ENCODE measurements at regions not wholly inside any gene's neighbourhood (a gene's known extent, or its start where the extent isn't known, plus 50 kb on each side); places are given as distances from the start of the nearest gene placed in this dataset.

DNA sequence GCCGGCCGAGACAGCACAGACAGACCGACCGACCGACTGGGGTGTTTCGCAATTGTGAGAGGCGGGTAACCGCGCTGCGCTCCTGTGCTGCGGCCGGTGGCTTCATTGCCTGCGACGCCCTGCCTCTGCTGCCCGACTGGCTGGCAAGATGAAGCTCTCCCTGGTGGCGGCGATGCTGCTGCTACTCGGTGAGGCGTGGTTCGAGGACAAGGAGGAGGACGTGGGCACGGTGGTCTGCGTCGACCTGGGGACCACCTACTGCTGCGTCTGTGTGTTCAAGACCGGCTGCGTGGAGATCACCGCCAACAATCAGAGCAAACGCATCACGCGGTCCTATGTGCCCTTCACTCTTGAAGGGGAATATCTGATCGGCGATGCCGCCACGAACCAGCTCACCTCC, 565.7 kb upstream of the SMIM31 start:
- H3K27ac ChIP-seq (ENCODE audit: extremely low read depth, low read depth, low read length), result no peak overlapping the region
- ChIA-PET CTCF (no interaction called here), POLR2A (no interaction called here)
- H3K4me3 ChIP-seq (ENCODE audit: low read depth, low read length), result no peak overlapping the region
- no peaks in the 10 kb centered on the region for H3K36me3 ChIP-seq (ENCODE audit: control insufficient read depth in 2 of 2, insufficient read depth in 1 of 2, low read length in 2 of 2)
- H3K9me3 ChIP-seq (ENCODE audit: control insufficient read depth, insufficient read depth, low read depth, low read length), result no peaks in the 10 kb centered on the region
- no peaks in the 10 kb centered on the region for H3K4me1 ChIP-seq (ENCODE audit: control insufficient read depth, insufficient read depth, low read length)
- TF ChIP-seq ZXDB (tag by site-specific recombination; IDR thresholded peaks at IDR 0.05) (no peak), ZNF112 (tag by site-specific recombination; IDR thresholded peaks at IDR 0.05) (no peak), ZSCAN30 (tag by site-specific recombination; IDR thresholded peaks at IDR 0.05) (no peak), REPIN1 (tag by site-specific recombination; IDR thresholded peaks at IDR 0.05; ENCODE audit: low read depth) (no peak), ZNF426 (tag by site-specific recombination; IDR thresholded peaks at IDR 0.05) (no peak), ZNF184 (tag by site-specific recombination; IDR thresholded peaks at IDR 0.05) (no peak), HOXA7 (CRISPR knock-in tag; IDR thresholded peaks at IDR 0.05; ENCODE audit: borderline replicate concordance) (no peak), ZNF624 (tag by site-specific recombination; IDR thresholded peaks at IDR 0.05) (no peak), ZNF544 (tag by site-specific recombination; IDR thresholded peaks at IDR 0.05) (no peak), ZNF747 (tag by site-specific recombination; IDR thresholded peaks at IDR 0.05) (no peak)
- TF ChIP-seq, protein P1, sequence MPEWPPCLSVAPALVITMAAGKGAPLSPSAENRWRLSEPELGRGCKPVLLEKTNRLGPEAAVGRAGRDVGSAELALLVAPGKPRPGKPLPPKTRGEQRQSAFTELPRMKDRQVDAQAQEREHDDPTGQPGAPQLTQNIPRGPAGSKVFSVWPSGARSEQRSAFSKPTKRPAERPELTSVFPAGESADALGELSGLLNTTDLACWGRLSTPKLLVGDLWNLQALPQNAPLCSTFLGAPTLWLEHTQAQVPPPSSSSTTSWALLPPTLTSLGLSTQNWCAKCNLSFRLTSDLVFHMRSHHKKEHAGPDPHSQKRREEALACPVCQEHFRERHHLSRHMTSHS (tag by site-specific recombination; IDR thresholded peaks at IDR 0.05), result no peak
- TF ChIP-seq, protein P2, sequence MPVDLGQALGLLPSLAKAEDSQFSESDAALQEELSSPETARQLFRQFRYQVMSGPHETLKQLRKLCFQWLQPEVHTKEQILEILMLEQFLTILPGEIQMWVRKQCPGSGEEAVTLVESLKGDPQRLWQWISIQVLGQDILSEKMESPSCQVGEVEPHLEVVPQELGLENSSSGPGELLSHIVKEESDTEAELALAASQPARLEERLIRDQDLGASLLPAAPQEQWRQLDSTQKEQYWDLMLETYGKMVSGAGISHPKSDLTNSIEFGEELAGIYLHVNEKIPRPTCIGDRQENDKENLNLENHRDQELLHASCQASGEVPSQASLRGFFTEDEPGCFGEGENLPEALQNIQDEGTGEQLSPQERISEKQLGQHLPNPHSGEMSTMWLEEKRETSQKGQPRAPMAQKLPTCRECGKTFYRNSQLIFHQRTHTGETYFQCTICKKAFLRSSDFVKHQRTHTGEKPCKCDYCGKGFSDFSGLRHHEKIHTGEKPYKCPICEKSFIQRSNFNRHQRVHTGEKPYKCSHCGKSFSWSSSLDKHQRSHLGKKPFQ (tag by site-specific recombination; IDR thresholded peaks at IDR 0.05), result no peak
- TF ChIP-seq, protein P3, sequence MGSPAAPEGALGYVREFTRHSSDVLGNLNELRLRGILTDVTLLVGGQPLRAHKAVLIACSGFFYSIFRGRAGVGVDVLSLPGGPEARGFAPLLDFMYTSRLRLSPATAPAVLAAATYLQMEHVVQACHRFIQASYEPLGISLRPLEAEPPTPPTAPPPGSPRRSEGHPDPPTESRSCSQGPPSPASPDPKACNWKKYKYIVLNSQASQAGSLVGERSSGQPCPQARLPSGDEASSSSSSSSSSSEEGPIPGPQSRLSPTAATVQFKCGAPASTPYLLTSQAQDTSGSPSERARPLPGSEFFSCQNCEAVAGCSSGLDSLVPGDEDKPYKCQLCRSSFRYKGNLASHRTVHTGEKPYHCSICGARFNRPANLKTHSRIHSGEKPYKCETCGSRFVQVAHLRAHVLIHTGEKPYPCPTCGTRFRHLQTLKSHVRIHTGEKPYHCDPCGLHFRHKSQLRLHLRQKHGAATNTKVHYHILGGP (tag by site-specific recombination; IDR thresholded peaks at IDR 0.05), result no peak
- TF ChIP-seq, protein P4, sequence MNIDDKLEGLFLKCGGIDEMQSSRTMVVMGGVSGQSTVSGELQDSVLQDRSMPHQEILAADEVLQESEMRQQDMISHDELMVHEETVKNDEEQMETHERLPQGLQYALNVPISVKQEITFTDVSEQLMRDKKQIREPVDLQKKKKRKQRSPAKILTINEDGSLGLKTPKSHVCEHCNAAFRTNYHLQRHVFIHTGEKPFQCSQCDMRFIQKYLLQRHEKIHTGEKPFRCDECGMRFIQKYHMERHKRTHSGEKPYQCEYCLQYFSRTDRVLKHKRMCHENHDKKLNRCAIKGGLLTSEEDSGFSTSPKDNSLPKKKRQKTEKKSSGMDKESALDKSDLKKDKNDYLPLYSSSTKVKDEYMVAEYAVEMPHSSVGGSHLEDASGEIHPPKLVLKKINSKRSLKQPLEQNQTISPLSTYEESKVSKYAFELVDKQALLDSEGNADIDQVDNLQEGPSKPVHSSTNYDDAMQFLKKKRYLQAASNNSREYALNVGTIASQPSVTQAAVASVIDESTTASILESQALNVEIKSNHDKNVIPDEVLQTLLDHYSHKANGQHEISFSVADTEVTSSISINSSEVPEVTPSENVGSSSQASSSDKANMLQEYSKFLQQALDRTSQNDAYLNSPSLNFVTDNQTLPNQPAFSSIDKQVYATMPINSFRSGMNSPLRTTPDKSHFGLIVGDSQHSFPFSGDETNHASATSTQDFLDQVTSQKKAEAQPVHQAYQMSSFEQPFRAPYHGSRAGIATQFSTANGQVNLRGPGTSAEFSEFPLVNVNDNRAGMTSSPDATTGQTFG (tag by site-specific recombination; IDR thresholded peaks at IDR 0.05; ENCODE audit: borderline replicate concordance), result no peak

DNA sequence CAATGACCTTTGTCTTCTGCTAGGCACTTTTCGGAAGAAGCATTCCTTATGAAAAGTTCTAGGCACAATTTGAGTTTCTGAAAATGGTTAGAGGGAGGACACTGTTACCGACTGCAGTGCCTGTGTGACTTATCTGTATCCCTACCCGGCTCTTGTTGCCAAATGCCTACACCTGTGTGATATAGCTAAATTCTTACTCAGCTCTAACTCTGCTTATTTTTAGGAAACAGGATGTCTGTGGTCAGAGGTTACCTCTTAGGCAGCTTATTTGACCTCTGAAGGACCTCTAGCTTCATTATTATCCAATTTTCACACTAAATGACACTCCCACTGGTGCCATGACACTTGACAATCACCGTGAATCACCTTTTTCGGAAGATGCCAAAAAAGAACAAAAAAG, 561.1 kb upstream of the SMIM31 start:
- H3K27ac ChIP-seq (ENCODE audit: extremely low read depth, low read depth, low read length), result no peak overlapping the region

More for the DNA sequence above, 561.1 kb upstream of the SMIM31 start:
- ChIA-PET CTCF (no interaction called here), POLR2A (no interaction called here)
- H3K36me3 ChIP-seq (ENCODE audit: control insufficient read depth in 2 of 2, insufficient read depth in 1 of 2, low read length in 2 of 2), result no peaks in the 10 kb centered on the region
- no peak overlapping the region for H3K4me3 ChIP-seq (ENCODE audit: low read depth, low read length)
- no peaks in the 10 kb centered on the region for H3K4me1 ChIP-seq (ENCODE audit: control insufficient read depth, insufficient read depth, low read length)
- TF ChIP-seq ZNF394 (tag by site-specific recombination; IDR thresholded peaks at IDR 0.05; ENCODE audit: borderline replicate concordance) (no peak), WT1 (tag by site-specific recombination; IDR thresholded peaks at IDR 0.05) (no peak), PRDM1 (tag by site-specific recombination; IDR thresholded peaks at IDR 0.05) (no peak), ZNF223 (tag by site-specific recombination; IDR thresholded peaks at IDR 0.05) (no peak), ZNF121 (tag by site-specific recombination; IDR thresholded peaks at IDR 0.05) (no peak), SCRT2 (tag by site-specific recombination; IDR thresholded peaks at IDR 0.05) (no peak), ZNF311 (tag by site-specific recombination; IDR thresholded peaks at IDR 0.05; ENCODE audit: borderline replicate concordance) (no peak), MEIS1 (CRISPR knock-in tag; IDR thresholded peaks at IDR 0.05; ENCODE audit: borderline replicate concordance) (no peak), YY1 (tag by site-specific recombination; IDR thresholded peaks at IDR 0.05) (no peak), KLF7 (tag by site-specific recombination; IDR thresholded peaks at IDR 0.05; ENCODE audit: borderline replicate concordance) (no peak), ZNF114 (tag by site-specific recombination; IDR thresholded peaks at IDR 0.05) (no peak), ZFP37 (tag by site-specific recombination; IDR thresholded peaks at IDR 0.05) (no peak), EGR2 (tag by site-specific recombination; IDR thresholded peaks at IDR 0.05; ENCODE audit: low read depth) (no peak), ZNF600 (tag by site-specific recombination; IDR thresholded peaks at IDR 0.05) (no peak)
- TF ChIP-seq, protein P5, sequence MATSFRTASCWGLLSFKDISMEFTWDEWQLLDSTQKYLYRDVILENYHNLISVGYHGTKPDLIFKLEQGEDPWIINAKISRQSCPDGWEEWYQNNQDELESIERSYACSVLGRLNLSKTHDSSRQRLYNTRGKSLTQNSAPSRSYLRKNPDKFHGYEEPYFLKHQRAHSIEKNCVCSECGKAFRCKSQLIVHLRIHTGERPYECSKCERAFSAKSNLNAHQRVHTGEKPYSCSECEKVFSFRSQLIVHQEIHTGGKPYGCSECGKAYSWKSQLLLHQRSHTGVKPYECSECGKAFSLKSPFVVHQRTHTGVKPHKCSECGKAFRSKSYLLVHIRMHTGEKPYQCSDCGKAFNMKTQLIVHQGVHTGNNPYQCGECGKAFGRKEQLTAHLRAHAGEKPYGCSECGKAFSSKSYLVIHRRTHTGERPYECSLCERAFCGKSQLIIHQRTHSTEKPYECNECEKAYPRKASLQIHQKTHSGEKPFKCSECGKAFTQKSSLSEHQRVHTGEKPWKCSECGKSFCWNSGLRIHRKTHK (tag by site-specific recombination; IDR thresholded peaks at IDR 0.05), result no peak
- TF ChIP-seq, protein P6, sequence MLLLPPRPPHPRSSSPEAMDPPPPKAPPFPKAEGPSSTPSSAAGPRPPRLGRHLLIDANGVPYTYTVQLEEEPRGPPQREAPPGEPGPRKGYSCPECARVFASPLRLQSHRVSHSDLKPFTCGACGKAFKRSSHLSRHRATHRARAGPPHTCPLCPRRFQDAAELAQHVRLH (tag by site-specific recombination; IDR thresholded peaks at IDR 0.05), result no peak
- no peaks in the 10 kb centered on the region for H3K9me3 ChIP-seq (ENCODE audit: control insufficient read depth, insufficient read depth, low read depth, low read length)
